PC-3 (cell line): ENCODE measurements at regions not wholly inside any gene's neighbourhood (a gene's known extent, or its start where the extent isn't known, plus 50 kb on each side); places are given as distances from the start of the nearest gene placed in this dataset.
A peak's percentile ranks its signal among the peaks of the same experiment; 100 is the strongest.

Experiments used
- ATAC-seq: fragments of 200-7000 bp; cut with Tn5 transposase; 2 replicates; pipeline ENCODE4 v1.9.1; 2020; ENCODE audit warnings: mild to moderate bottlenecking, moderate library complexity
- BruUV-seq: library from RNA; stranded (reverse); fragments of 400-500 nt; replicated peaks from 2 replicates; lab custom pipeline; 2021; lab: Mats Ljungman, UMichigan
- CTCF ChIA-PET: fragments of 300-600 bp; sonication (Branson Sonifier 250); formaldehyde crosslinking; loops from one replicate; lab custom pipeline; 2022; ENCODE audit warnings: antibody characterized with exemption; lab: Charles Lee
- POLR2A ChIA-PET: fragments of 300-600 bp; sonication (Branson Sonifier 250); formaldehyde crosslinking; loops from one replicate; lab custom pipeline; 2022; ENCODE audit warnings: antibody characterized with exemption; ENCODE audit not compliant: unreplicated experiment; lab: Charles Lee
- DNase-seq: peaks from one replicate; pipeline ENCODE4 v3.0.0-alpha.2; 2015
- H2AFZ ChIP-seq: fragments of 300-600 bp; sonication (generic); 2 replicates; pipeline ENCODE4 v1.6.0; 2016; ENCODE audit warnings: antibody characterized with exemption, low read length
- H3F3A ChIP-seq: fragments of 300-600 bp; sonication (generic); one replicate; pipeline ENCODE4 v1.6.0; 2017; ENCODE audit warnings: antibody characterized with exemption, low read length, control low read depth, mild to moderate bottlenecking; ENCODE audit not compliant: unreplicated experiment
- H3K27ac ChIP-seq: fragments of 300-600 bp; sonication (generic); 2 replicates; pipeline ENCODE4 v1.5.1; 2016; ENCODE audit warnings: mild to moderate bottlenecking, low read length
- H3K27me3 ChIP-seq: fragments of 300-600 bp; sonication (generic); 2 replicates; pipeline ENCODE4 v1.6.1; 2016; ENCODE audit warnings: low read length, mixed read lengths
- H3K36me3 ChIP-seq: fragments of 300-600 bp; sonication (generic); 2 replicates; pipeline ENCODE4 v1.6.1; 2016; ENCODE audit warnings: low read depth, mixed run types, low read length, mixed read lengths
- H3K4me1 ChIP-seq: fragments of 300-600 bp; sonication (generic); 2 replicates; pipeline ENCODE4 v1.5.1; 2016; ENCODE audit warnings: low read length; ENCODE audit not compliant: insufficient read depth
- H3K4me2 ChIP-seq: fragments of 300-600 bp; sonication (generic); 2 replicates; pipeline ENCODE4 v1.6.0; 2016; ENCODE audit warnings: low read length
- H3K4me3 ChIP-seq: fragments of 300-600 bp; sonication (generic); 2 replicates; pipeline ENCODE4 v1.5.1; 2016; ENCODE audit warnings: mild to moderate bottlenecking, low read length, mixed read lengths
- H3K79me2 ChIP-seq: fragments of 300-600 bp; sonication (generic); 2 replicates; pipeline ENCODE4 v1.6.1; 2017; ENCODE audit warnings: low read length, mixed read lengths
- H3K9ac ChIP-seq: fragments of 300-600 bp; sonication (generic); 2 replicates; pipeline ENCODE4 v1.6.0; 2016; ENCODE audit warnings: mild to moderate bottlenecking, low read length
- H3K9me2 ChIP-seq: fragments of 300-600 bp; sonication (generic); replicated peaks from 2 replicates; pipeline ENCODE4 v1.6.1; 2016; ENCODE audit warnings: mixed run types, low read length, mixed read lengths
- H3K9me3 ChIP-seq: fragments of 300-600 bp; sonication (generic); 2 replicates; pipeline ENCODE4 v1.6.1; 2016; ENCODE audit warnings: low read length, mixed read lengths
- H4K20me1 ChIP-seq: fragments of 300-600 bp; sonication (generic); 2 replicates; pipeline ENCODE4 v1.6.1; 2016; ENCODE audit warnings: low read length, mixed read lengths
- EZH2 ChIP-seq: fragments of 300-600 bp; sonication (generic); IDR thresholded peaks from one replicate; pipeline ENCODE4 v1.6.1; 2017; ENCODE audit warnings: antibody characterized with exemption, mild to moderate bottlenecking, low read length; ENCODE audit not compliant: unreplicated experiment
- EZH2phosphoT487 ChIP-seq: fragments of 300-600 bp; sonication (generic); IDR thresholded peaks from 2 replicates; pipeline ENCODE4 v1.6.1; 2018; ENCODE audit warnings: mild to moderate bottlenecking, antibody characterized with exemption, low read length, borderline replicate concordance
- intact Hi-C: fragments of 100-400 bp; cut with micrococcal nuclease; formaldehyde crosslinking; loops from 2 replicates; pipeline ENCODE4 v1.9.0; 2023
- TF ChIP-seq, protein P1 (sequence below): fragments of 300-600 bp; sonication (generic); conservative IDR thresholded peaks from 2 replicates; pipeline ENCODE4 v1.5.1; 2017; ENCODE audit warnings: antibody characterized with exemption, low read depth, mild to moderate bottlenecking, low read length

GRCh38 chr4:62402088-62402806, 1202.1 kb downstream of the ADGRL3 start:
- DNase-seq (no peak), ATAC-seq (no peak)
- Histone ChIP-seq H3K9ac (no peak overlapping the region), H3K36me3 (no peaks in the 10 kb centered on the region), H3K9me3 (no peaks in the 10 kb centered on the region), H3K4me3 (no peak overlapping the region), H3K4me2 (no peak overlapping the region), H2AFZ (no peak overlapping the region), H4K20me1 (no peaks in the 10 kb centered on the region), H3K27me3 (no peaks in the 10 kb centered on the region), H3F3A (no peaks in the 10 kb centered on the region), H3K27ac (no peak overlapping the region), H3K9me2 (no peaks in the 10 kb centered on the region), H3K79me2 (no peaks in the 10 kb centered on the region), H3K4me1 (no peaks in the 10 kb centered on the region)
- no TSS peak for BruUV-seq
- ChIA-PET POLR2A (no interaction called here), CTCF (no interaction called here)
- TF ChIP-seq EZH2 (no peak), EZH2phosphoT487 (no peak)
- TF ChIP-seq, protein P1, sequence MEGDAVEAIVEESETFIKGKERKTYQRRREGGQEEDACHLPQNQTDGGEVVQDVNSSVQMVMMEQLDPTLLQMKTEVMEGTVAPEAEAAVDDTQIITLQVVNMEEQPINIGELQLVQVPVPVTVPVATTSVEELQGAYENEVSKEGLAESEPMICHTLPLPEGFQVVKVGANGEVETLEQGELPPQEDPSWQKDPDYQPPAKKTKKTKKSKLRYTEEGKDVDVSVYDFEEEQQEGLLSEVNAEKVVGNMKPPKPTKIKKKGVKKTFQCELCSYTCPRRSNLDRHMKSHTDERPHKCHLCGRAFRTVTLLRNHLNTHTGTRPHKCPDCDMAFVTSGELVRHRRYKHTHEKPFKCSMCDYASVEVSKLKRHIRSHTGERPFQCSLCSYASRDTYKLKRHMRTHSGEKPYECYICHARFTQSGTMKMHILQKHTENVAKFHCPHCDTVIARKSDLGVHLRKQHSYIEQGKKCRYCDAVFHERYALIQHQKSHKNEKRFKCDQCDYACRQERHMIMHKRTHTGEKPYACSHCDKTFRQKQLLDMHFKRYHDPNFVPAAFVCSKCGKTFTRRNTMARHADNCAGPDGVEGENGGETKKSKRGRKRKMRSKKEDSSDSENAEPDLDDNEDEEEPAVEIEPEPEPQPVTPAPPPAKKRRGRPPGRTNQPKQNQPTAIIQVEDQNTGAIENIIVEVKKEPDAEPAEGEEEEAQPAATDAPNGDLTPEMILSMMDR = no peak
- intact Hi-C loops = no loop called here

GRCh38 chr4:62399242-62399641, 1199.1 kb downstream of the ADGRL3 start:
- Histone ChIP-seq H3K4me1 (no peaks in the 10 kb centered on the region), H3F3A (no peaks in the 10 kb centered on the region), H3K27me3 (no peaks in the 10 kb centered on the region), H3K4me3 (no peak overlapping the region), H3K27ac (no peak overlapping the region), H3K9me2 (no peaks in the 10 kb centered on the region), H3K9me3 (no peaks in the 10 kb centered on the region), H4K20me1 (no peaks in the 10 kb centered on the region), H3K9ac (no peak overlapping the region), H2AFZ (peak overlapping the region; percentile 60), H3K79me2 (no peaks in the 10 kb centered on the region), H3K36me3 (no peaks in the 10 kb centered on the region), H3K4me2 (0 out of 2 replicates have a peak overlapping the region, but pooled peaks have one; percentile 28)
- ChIA-PET POLR2A (no interaction called here), CTCF (interaction anchor here (0.6 kb wide), 1 partner anchor 155 kb away, joined by 3 read pairs; no protein-coding TSS in a partner anchor)
- ATAC-seq (peak; percentile 49; the same call in 1 of the 2 replicates), DNase-seq (peak; percentile 22)
- intact Hi-C loops = no loop called here
- TF ChIP-seq EZH2 = no peak
- TF ChIP-seq, protein P1 = no peak
- TF ChIP-seq EZH2phosphoT487 = no peak
- no TSS peak for BruUV-seq

DNA sequence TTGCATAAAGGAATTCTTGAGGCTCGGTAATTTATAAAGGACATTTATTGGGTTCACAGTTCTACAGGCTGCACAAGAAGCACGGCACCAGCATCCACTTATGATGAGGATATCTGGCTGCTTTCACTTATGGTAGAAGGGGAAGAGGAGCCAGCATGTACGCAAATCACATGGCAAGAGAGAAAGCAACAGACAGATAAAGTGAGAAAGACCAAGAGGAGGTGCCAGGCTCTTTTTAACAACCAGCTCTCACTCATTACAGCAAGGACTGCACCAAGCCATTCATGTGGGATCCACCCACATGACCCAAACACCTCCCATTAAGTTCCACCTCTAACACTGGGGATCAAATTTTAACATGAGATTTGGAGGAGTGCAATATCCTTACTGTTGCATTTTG, 1198.2 kb downstream of the ADGRL3 start:
- H3K9me3 ChIP-seq = no peaks in the 10 kb centered on the region
- no peaks in the 10 kb centered on the region for H3K4me1 ChIP-seq
- H3K27ac ChIP-seq = no peak overlapping the region
- POLR2A ChIA-PET = no interaction called here
- no peaks in the 10 kb centered on the region for H3K79me2 ChIP-seq
- no peak overlapping the region for H3K9ac ChIP-seq
- intact Hi-C loops = no loop called here
- CTCF ChIA-PET = no interaction called here
- H2AFZ ChIP-seq = no peak overlapping the region
- no TSS peak for BruUV-seq
- H4K20me1 ChIP-seq = no peaks in the 10 kb centered on the region
- H3F3A ChIP-seq = no peaks in the 10 kb centered on the region
- no peaks in the 10 kb centered on the region for H3K9me2 ChIP-seq
- no peak overlapping the region for H3K4me3 ChIP-seq
- H3K27me3 ChIP-seq = no peaks in the 10 kb centered on the region
- TF ChIP-seq, protein P1 = no peak
- no peak for TF ChIP-seq EZH2
- TF ChIP-seq EZH2phosphoT487 = no peak
- no peak for ATAC-seq
- H3K36me3 ChIP-seq = no peaks in the 10 kb centered on the region
- H3K4me2 ChIP-seq = no peak overlapping the region
- DNase-seq = no peak
